NCI-H2081 (cell line): ENCODE measurements at regions not wholly inside any gene's neighbourhood (a gene's known extent, or its start where the extent isn't known, plus 50 kb on each side); places are given as distances from the start of the nearest gene placed in this dataset.

Source experiments
- DNase-seq, 2 experiments: peaks; one replicate each; lab custom pipeline; 2025; lab: John Stamatoyannopoulos, UW

- no peak for DNase-seq
Observed at GRCh38 chr18:42185486-42185885, 230.5 kb downstream of the PIK3C3 start.

GRCh38 chr18:42187611-42188380, 232.8 kb downstream of the PIK3C3 start:
- DNase-seq = no peak

GRCh38 chr18:42190643-42191042, 235.6 kb downstream of the PIK3C3 start:
- no peak for DNase-seq

- DNase-seq = no peak
Observed at GRCh38 chr18:42192251-42193248, 237.5 kb downstream of the PIK3C3 start.

GRCh38 chr18:42196651-42197050, 241.6 kb downstream of the PIK3C3 start:
- no peak for DNase-seq

- no peak for DNase-seq
Observed at GRCh38 chr18:42201137-42201536, 246.1 kb downstream of the PIK3C3 start.

GRCh38 chr18:42211201-42211600, 256.2 kb downstream of the PIK3C3 start:
- DNase-seq = no peak

GRCh38 chr18:42222557-42222956, 267.5 kb downstream of the PIK3C3 start:
- DNase-seq = no peak

- no peak for DNase-seq
Observed at GRCh38 chr18:42228581-42228980, 273.5 kb downstream of the PIK3C3 start.

GRCh38 chr18:42229211-42230210, 274.5 kb downstream of the PIK3C3 start:
- DNase-seq = no peak

GRCh38 chr18:42230636-42231035, 275.6 kb downstream of the PIK3C3 start:
- DNase-seq = no peak

GRCh38 chr18:42231284-42231683, 276.2 kb downstream of the PIK3C3 start:
- DNase-seq = no peak

GRCh38 chr18:42231796-42232195, 276.8 kb downstream of the PIK3C3 start:
- DNase-seq = no peak

- DNase-seq = no peak
Observed at GRCh38 chr18:42233908-42234307, 278.9 kb downstream of the PIK3C3 start.

- DNase-seq = no peak
Observed at GRCh38 chr18:42242758-42243157, 287.7 kb downstream of the PIK3C3 start.

- DNase-seq = no peak
Observed at GRCh38 chr18:42245137-42245536, 290.1 kb downstream of the PIK3C3 start.

GRCh38 chr18:42255908-42256765, 301.1 kb downstream of the PIK3C3 start:
- no peak for DNase-seq

GRCh38 chr18:42258301-42258965, 303.4 kb downstream of the PIK3C3 start:
- DNase-seq = no peak

- DNase-seq = no peak
Observed at GRCh38 chr18:42261731-42262130, 306.7 kb downstream of the PIK3C3 start.

- no peak for DNase-seq
Observed at GRCh38 chr18:42264497-42264896, 309.5 kb downstream of the PIK3C3 start.
